GM12878 (cell line): ENCODE measurements at regions not wholly inside any gene's neighbourhood (a gene's known extent, or its start where the extent isn't known, plus 50 kb on each side); places are given as distances from the start of the nearest gene placed in this dataset.

Source experiments
- ATAC-seq: fragments of 200-7000 bp; cut with Tn5 transposase; 3 replicates; pipeline ENCODE4 v1.9.1; 2020; ENCODE audit warnings: mild to moderate bottlenecking, moderate library complexity
- BruUV-seq: library from RNA; stranded (reverse); fragments of 400-500 nt; replicated peaks from 2 replicates; lab custom pipeline; 2021; lab: Mats Ljungman, UMichigan
- CTCF ChIA-PET: fragments of 300-600 bp; sonication (Branson Sonifier 250); formaldehyde crosslinking; extraction: SDS; loops from one replicate; lab custom pipeline; 2021; ENCODE audit warnings: inconsistent platforms; lab: Yijun Ruan, JAX
- POLR2A ChIA-PET: fragments of 350-600 bp; formaldehyde crosslinking; extraction: SDS; loops from one replicate; lab custom pipeline; 2021; ENCODE audit warnings: inconsistent platforms; lab: Charles Lee
- RAD21 ChIA-PET: fragments of 300-600 bp; sonication (Branson Sonifier 250); formaldehyde crosslinking; loops from one replicate; lab custom pipeline; 2023; ENCODE audit warnings: antibody characterized with exemption; ENCODE audit not compliant: unreplicated experiment; lab: Charles Lee
- SMC1A ChIA-PET: fragments of 300-600 bp; sonication (Branson Sonifier 250); formaldehyde crosslinking; loops from one replicate; lab custom pipeline; 2023; ENCODE audit not compliant: unreplicated experiment, uncharacterized antibody; lab: Charles Lee
- DNase-seq: peaks from one replicate; pipeline ENCODE4 v3.0.0-alpha.2; 2011; ENCODE audit warnings: low read depth, low spot score
- FAIRE-seq: peaks from 3 replicates; lab custom pipeline; 2011; peaks lifted over from hg19 to GRCh38; lab: Jason Lieb, UNC
- H2AFZ ChIP-seq: 2 replicates; pipeline ENCODE4 v1.6.0; 2011; ENCODE audit warnings: low read depth, low read length, control low read depth; ENCODE audit not compliant: control insufficient read depth
- H3K27ac ChIP-seq: 2 replicates; pipeline ENCODE4 v1.5.1; 2011; ENCODE audit warnings: control low read depth; ENCODE audit not compliant: control insufficient read depth, insufficient read depth
- H3K27me3 ChIP-seq, 2 experiments: replicated peaks in 1 of 2; 2 replicates each; pipeline versions ENCODE4 v1.6.0 to v1.6.1; 2011; ENCODE audit warnings: low read length in 1 of 2; ENCODE audit not compliant: control insufficient read depth in 2 of 2, insufficient read depth in 2 of 2
- H3K36me3 ChIP-seq, 2 experiments: 2 replicates each; pipeline ENCODE4 v1.5.1; 2011; ENCODE audit warnings: low read length in 1 of 2; ENCODE audit not compliant: control insufficient read depth in 2 of 2, insufficient read depth in 2 of 2
- H3K4me1 ChIP-seq: 2 replicates; pipeline ENCODE4 v1.6.1; 2011; ENCODE audit warnings: mild to moderate bottlenecking, low read length, moderate library complexity, mixed read lengths; ENCODE audit not compliant: control insufficient read depth, insufficient read depth
- H3K4me2 ChIP-seq: 2 replicates; pipeline ENCODE4 v1.6.0; 2011; ENCODE audit warnings: control low read depth; ENCODE audit not compliant: control insufficient read depth, insufficient read depth
- H3K4me3 ChIP-seq: fragments of 200-600 bp; sonication (generic); 2 replicates; pipeline ENCODE4 v1.5.1; 2016
- H3K79me2 ChIP-seq: 2 replicates; pipeline ENCODE4 v1.6.0; 2011; ENCODE audit warnings: low read length; ENCODE audit not compliant: control insufficient read depth, insufficient read depth
- H3K9ac ChIP-seq: 2 replicates; pipeline ENCODE4 v1.8.0; 2011; ENCODE audit warnings: low read length, control low read depth, mixed read lengths; ENCODE audit not compliant: control insufficient read depth, insufficient read depth
- H3K9me3 ChIP-seq: replicated peaks from 3 replicates; pipeline ENCODE4 v1.5.1; 2011; ENCODE audit warnings: mild to moderate bottlenecking, low read length; ENCODE audit not compliant: control insufficient read depth, insufficient read depth
- H4K20me1 ChIP-seq: 2 replicates; pipeline ENCODE4 v1.6.0; 2011; ENCODE audit not compliant: control insufficient read depth, insufficient read depth
- BRCA1 ChIP-seq: IDR thresholded peaks from 2 replicates; pipeline ENCODE4 v1.6.1; 2011; ENCODE audit warnings: low read depth, low read length, improper control_type of control experiment
- CHD4 ChIP-seq: fragments of 200-600 bp; sonication (generic); IDR thresholded peaks from 2 replicates; pipeline ENCODE4 v1.6.1; 2016; ENCODE audit warnings: mild to moderate bottlenecking
- MEF2B ChIP-seq: fragments of 450-650 bp; IDR thresholded peaks from 2 replicates; pipeline ENCODE4 v1.6.1; 2018; ENCODE audit warnings: mild to moderate bottlenecking, moderate library complexity; ENCODE audit not compliant: partially characterized antibody, poor library complexity, severe bottlenecking
- PRDM15 ChIP-seq: fragments of 450-650 bp; formaldehyde crosslinking; IDR thresholded peaks from 2 replicates; pipeline ENCODE4 v1.4.0; 2020; ENCODE audit warnings: mild to moderate bottlenecking, moderate library complexity
- STAT1 ChIP-seq: fragments of 450-650 bp; conservative IDR thresholded peaks from 2 replicates; pipeline ENCODE4 v1.6.1; 2014; ENCODE audit warnings: antibody characterized with exemption, mild to moderate bottlenecking
- SUZ12 ChIP-seq: fragments of 200-600 bp; sonication (generic); IDR thresholded peaks from one replicate; pipeline ENCODE4 v1.6.1; 2018; ENCODE audit warnings: antibody characterized with exemption, mild to moderate bottlenecking; ENCODE audit not compliant: unreplicated experiment
- ZBTB40 ChIP-seq: fragments of 450-650 bp; IDR thresholded peaks from 2 replicates; pipeline ENCODE4 v1.6.1; 2016; ENCODE audit warnings: mild to moderate bottlenecking, moderate library complexity, borderline replicate concordance
- ZNF622 ChIP-seq: fragments of 450-650 bp; IDR thresholded peaks from 2 replicates; pipeline ENCODE4 v1.6.1; 2017; ENCODE audit warnings: mild to moderate bottlenecking, inconsistent platforms
- WGBS: methylation state at CpG from one replicate; pipeline ENCODE4 v1.1.6; 2016; ENCODE audit warnings: low lambda C conversion rate; ENCODE audit not compliant: insufficient replicate concordance, insufficient coverage; ENCODE audit errors: missing lambda C conversion rate; 5-methylcytosine and 5-hydroxymethylcytosine counted together
- in situ Hi-C: fragments of 300-500 bp; cut with MboI; formaldehyde crosslinking; loops from 9 replicates; pipeline ENCODE4 v1.14.3; 2018; ENCODE audit warnings: mixed read lengths
- intact Hi-C: fragments of 100-400 bp; cut with micrococcal nuclease; formaldehyde crosslinking; loops from one replicate; pipeline ENCODE4 v1.14.2; 2022; ENCODE audit not compliant: unreplicated experiment
- TF ChIP-seq, protein P1 (sequence below): fragments of 450-650 bp; IDR thresholded peaks from 2 replicates; pipeline ENCODE4 v1.6.1; 2016; ENCODE audit warnings: mild to moderate bottlenecking

GRCh38 chr4:156578005-156578404 is 393.6 kb downstream of the PDGFC start:
- no peaks in the 10 kb centered on the region for H4K20me1 ChIP-seq
- ChIA-PET SMC1A (interaction anchor here (0.6 to 1.1 kb wide), 3 partner anchors 23 to 465 kb away, joined by 3 to 4 read pairs (median 3); no protein-coding TSS in a partner anchor), CTCF (interaction anchor here (0.8 kb wide), 1 partner anchor 465 kb away, joined by 4 read pairs; no protein-coding TSS in a partner anchor), RAD21 (no interaction called here), POLR2A (no interaction called here)
- WGBS, result 17% methylated on average over 4 of the region's 4 CpGs
- no peaks in the 10 kb centered on the region for H3K9me3 ChIP-seq
- H3K27ac ChIP-seq, result no peak overlapping the region
- no peak overlapping the region for H3K4me2 ChIP-seq
- no peak overlapping the region for H2AFZ ChIP-seq
- in situ Hi-C loops (no loop called here), intact Hi-C loops (no loop called here)
- H3K9ac ChIP-seq, result no peak overlapping the region
- ATAC-seq (no peak), DNase-seq (no peak), FAIRE-seq (no peak)
- no peaks in the 10 kb centered on the region for H3K4me1 ChIP-seq
- BruUV-seq, result no TSS peak
- H3K27me3 ChIP-seq, result no peaks in the 10 kb centered on the region
- no peaks in the 10 kb centered on the region for H3K79me2 ChIP-seq
- no peak overlapping the region for H3K4me3 ChIP-seq
- no peak for TF ChIP-seq CHD4
- TF ChIP-seq MEF2B, result no peak
- no peaks in the 10 kb centered on the region for H3K36me3 ChIP-seq

DNA sequence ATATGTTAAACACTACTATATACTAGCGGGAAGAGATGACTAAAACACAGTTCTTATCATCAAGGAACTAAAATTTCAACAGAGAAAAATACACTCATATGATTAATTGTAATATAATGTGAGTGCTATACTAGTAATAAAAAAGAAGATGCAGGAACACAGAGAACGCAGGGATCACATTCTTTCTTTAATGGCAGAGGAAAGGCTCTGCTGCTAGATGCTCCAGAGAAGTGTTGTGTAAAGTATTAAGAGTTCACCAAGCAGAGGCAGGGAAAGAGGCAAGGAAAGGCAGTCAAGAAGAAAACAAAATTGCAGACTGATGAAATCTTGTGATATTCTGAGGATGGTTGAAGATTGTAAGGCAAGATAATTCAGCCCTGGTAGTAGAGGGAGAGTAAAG is 394.7 kb downstream of the PDGFC start:
- ChIA-PET POLR2A (no interaction called here), SMC1A (interaction anchor here (0.8 kb wide), 1 partner anchor 389 kb away, joined by 3 read pairs; no protein-coding TSS in a partner anchor), CTCF (no interaction called here), RAD21 (no interaction called here)
- FAIRE-seq, result no peak
- H3K36me3 ChIP-seq, result no peaks in the 10 kb centered on the region
- ATAC-seq, result no peak
- H3K79me2 ChIP-seq, result no peaks in the 10 kb centered on the region
- DNase-seq, result no peak
- H3K4me3 ChIP-seq, result no peak overlapping the region
- H3K27ac ChIP-seq, result no peak overlapping the region
- no peaks in the 10 kb centered on the region for H3K4me1 ChIP-seq
- in situ Hi-C loops, result no loop called here
- intact Hi-C loops, result no loop called here
- no TSS peak for BruUV-seq
- 0% methylated on average over 2 of the region's 2 CpGs for WGBS
- no peaks in the 10 kb centered on the region for H3K9me3 ChIP-seq
- no peaks in the 10 kb centered on the region for H3K27me3 ChIP-seq
- no peak overlapping the region for H3K4me2 ChIP-seq
- H3K9ac ChIP-seq, result no peak overlapping the region
- no peak overlapping the region for H2AFZ ChIP-seq
- H4K20me1 ChIP-seq, result no peaks in the 10 kb centered on the region
- no peak for TF ChIP-seq SUZ12
- TF ChIP-seq, protein P1, sequence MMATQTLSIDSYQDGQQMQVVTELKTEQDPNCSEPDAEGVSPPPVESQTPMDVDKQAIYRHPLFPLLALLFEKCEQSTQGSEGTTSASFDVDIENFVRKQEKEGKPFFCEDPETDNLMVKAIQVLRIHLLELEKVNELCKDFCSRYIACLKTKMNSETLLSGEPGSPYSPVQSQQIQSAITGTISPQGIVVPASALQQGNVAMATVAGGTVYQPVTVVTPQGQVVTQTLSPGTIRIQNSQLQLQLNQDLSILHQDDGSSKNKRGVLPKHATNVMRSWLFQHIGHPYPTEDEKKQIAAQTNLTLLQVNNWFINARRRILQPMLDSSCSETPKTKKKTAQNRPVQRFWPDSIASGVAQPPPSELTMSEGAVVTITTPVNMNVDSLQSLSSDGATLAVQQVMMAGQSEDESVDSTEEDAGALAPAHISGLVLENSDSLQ, result no peak
- TF ChIP-seq ZNF622, result no peak
- TF ChIP-seq ZBTB40, result no peak
- no peak for TF ChIP-seq PRDM15 (CRISPR knock-in tag)
- no peak for TF ChIP-seq STAT1
- TF ChIP-seq BRCA1, result no peak
